ENCODE measurements at regions not wholly inside any gene's neighbourhood (a gene's known extent, or its start where the extent isn't known, plus 50 kb on each side); places are given as distances from the start of the nearest gene placed in this dataset.
A peak's percentile ranks its signal among the peaks of the same experiment; 100 is the strongest.
"Not testable (repeated sequence)": the region's sequence is repeated elsewhere in the genome, so short reads cannot be mapped to it uniquely, and the experiment has no call there.

- no peak for DNase-seq (ENCODE audit: low spot score)
Observed at GRCh38 chr4:112023402-112023950, 121.8 kb upstream of the FAM241A start.

- no peak for DNase-seq (ENCODE audit: low spot score)
Observed at GRCh38 chr4:112026058-112026457, 119.2 kb upstream of the FAM241A start.

GRCh38 chr4:112029771-112030171, 115.5 kb upstream of the FAM241A start:
- no peak for DNase-seq (ENCODE audit: low spot score)

- DNase-seq (ENCODE audit: low spot score), result peak; percentile 19
Observed at GRCh38 chr4:112031712-112032328, 113.4 kb upstream of the FAM241A start.

- DNase-seq (ENCODE audit: low spot score), result no peak
Observed at GRCh38 chr4:112036886-112037285, 108.4 kb upstream of the FAM241A start.

- DNase-seq (ENCODE audit: low spot score), result no peak
Observed at GRCh38 chr4:112038861-112039260, 106.4 kb upstream of the FAM241A start.

- DNase-seq (ENCODE audit: low spot score), result not testable (repeated sequence)
Observed at GRCh38 chr4:112049119-112049518, 96.1 kb upstream of the FAM241A start.

GRCh38 chr4:112053825-112054350, 91.4 kb upstream of the FAM241A start:
- DNase-seq (ENCODE audit: low spot score), result no peak

- DNase-seq (ENCODE audit: low spot score), result no peak
Observed at GRCh38 chr4:112055100-112055499, 90.2 kb upstream of the FAM241A start.

GRCh38 chr4:112057470-112057869, 87.8 kb upstream of the FAM241A start:
- DNase-seq (ENCODE audit: low spot score), result no peak

- no peak for DNase-seq (ENCODE audit: low spot score)
Observed at GRCh38 chr4:112058433-112058832, 86.8 kb upstream of the FAM241A start.

GRCh38 chr4:112060212-112060611, 85.0 kb upstream of the FAM241A start:
- DNase-seq (ENCODE audit: low spot score), result peak; percentile 9

- DNase-seq (ENCODE audit: low spot score), result no peak
Observed at GRCh38 chr4:112061207-112061817, 83.9 kb upstream of the FAM241A start.

GRCh38 chr4:112063260-112063659, 82.0 kb upstream of the FAM241A start:
- DNase-seq (ENCODE audit: low spot score), result no peak

- no peak for DNase-seq (ENCODE audit: low spot score)
Observed at GRCh38 chr4:112069110-112069509, 76.1 kb upstream of the FAM241A start.

GRCh38 chr4:112073181-112073580, 72.1 kb upstream of the FAM241A start:
- DNase-seq (ENCODE audit: low spot score), result no peak

GRCh38 chr4:112075129-112075753, 70.0 kb upstream of the FAM241A start:
- peak; percentile 61 for DNase-seq (ENCODE audit: low spot score)

GRCh38 chr4:112075906-112076305, 69.3 kb upstream of the FAM241A start:
- DNase-seq (ENCODE audit: low spot score), result no peak

GRCh38 chr4:112076919-112077608, 68.2 kb upstream of the FAM241A start:
- no peak for DNase-seq (ENCODE audit: low spot score)

- no peak for DNase-seq (ENCODE audit: low spot score)
Observed at GRCh38 chr4:112077743-112078142, 67.5 kb upstream of the FAM241A start.

GRCh38 chr4:112082954-112083586, 62.2 kb upstream of the FAM241A start:
- DNase-seq (ENCODE audit: low spot score), result no peak
